ENCODE measurements at regions not wholly inside any gene's neighbourhood (a gene's known extent, or its start where the extent isn't known, plus 50 kb on each side); places are given as distances from the start of the nearest gene placed in this dataset.

DNA sequence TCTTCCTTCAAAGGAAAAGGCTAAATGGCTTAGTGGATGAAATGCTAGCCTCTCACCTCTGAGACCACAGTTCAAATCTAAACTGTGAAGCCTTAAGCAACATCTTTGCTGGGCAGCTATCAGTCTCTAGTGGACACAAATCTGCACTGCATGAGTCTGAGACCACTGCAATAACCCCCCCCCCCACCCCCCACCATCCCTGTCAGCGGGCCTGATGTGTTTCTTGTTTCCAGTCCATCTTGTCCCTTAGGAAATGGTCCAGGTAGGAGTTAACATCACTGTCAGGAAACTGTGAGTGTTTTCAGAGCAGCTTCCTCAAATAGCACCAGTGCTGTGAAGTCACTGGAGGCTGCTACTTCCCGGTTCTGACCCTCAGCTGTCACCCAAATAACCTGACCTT, 140.6 kb upstream of the TMCO5A start:
- no peak overlapping the region for H3K4me3 ChIP-seq (replicated peaks; ENCODE audit: low read depth, low read length)
- TF ChIP-seq, protein P1, sequence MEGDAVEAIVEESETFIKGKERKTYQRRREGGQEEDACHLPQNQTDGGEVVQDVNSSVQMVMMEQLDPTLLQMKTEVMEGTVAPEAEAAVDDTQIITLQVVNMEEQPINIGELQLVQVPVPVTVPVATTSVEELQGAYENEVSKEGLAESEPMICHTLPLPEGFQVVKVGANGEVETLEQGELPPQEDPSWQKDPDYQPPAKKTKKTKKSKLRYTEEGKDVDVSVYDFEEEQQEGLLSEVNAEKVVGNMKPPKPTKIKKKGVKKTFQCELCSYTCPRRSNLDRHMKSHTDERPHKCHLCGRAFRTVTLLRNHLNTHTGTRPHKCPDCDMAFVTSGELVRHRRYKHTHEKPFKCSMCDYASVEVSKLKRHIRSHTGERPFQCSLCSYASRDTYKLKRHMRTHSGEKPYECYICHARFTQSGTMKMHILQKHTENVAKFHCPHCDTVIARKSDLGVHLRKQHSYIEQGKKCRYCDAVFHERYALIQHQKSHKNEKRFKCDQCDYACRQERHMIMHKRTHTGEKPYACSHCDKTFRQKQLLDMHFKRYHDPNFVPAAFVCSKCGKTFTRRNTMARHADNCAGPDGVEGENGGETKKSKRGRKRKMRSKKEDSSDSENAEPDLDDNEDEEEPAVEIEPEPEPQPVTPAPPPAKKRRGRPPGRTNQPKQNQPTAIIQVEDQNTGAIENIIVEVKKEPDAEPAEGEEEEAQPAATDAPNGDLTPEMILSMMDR (IDR thresholded peaks at IDR 0.05; ENCODE audit: low read depth, low read length, missing control alignments) = peak; percentile 18
- DNase-seq (ENCODE audit: extremely low read depth, low read depth) = no peak

DNA sequence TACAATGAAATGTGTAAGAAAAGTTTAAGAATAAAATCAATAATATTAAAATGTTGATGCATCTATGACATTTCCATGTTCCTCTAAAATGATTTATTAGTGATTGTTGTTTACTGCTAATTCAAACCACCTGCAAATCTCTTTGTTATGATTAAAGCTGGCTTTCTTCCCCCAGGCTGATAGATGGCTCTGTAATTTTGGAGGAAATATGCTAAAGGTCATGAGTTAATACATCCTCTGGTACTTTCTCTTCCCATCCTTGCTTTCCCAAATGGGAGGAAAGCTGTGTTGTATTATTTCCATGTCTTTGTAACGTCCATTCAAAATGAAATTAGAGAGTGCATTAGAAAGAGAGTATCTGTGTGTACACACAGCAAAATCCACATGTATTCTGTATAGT, 139.5 kb upstream of the TMCO5A start:
- no peak overlapping the region for H3K4me3 ChIP-seq (replicated peaks; ENCODE audit: low read depth, low read length)
- no peak for DNase-seq (ENCODE audit: extremely low read depth, low read depth)
- TF ChIP-seq, protein P1 (IDR thresholded peaks at IDR 0.05; ENCODE audit: low read depth, low read length, missing control alignments) = no peak

DNA sequence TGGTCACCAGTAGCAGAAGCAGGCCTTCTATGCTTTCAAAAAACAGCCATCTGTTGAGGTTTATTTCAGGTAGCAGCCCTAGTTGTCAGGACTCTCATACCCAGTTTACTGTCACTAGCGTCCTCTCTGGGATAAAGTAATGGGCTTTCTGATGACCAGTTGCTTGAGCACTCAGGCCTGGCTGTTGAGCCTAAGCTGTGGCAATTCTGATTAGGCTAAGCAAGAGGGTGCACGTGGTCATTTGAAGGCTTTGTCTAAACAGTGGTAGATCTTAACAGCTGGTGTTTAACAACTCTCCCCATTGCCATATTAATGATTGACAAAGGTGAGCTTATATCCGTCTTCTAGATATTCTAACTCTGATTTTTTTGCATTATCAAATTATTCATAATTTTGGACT, 132.9 kb upstream of the TMCO5A start:
- H3K4me3 ChIP-seq (replicated peaks; ENCODE audit: low read depth, low read length) = no peak overlapping the region
- no peak for DNase-seq (ENCODE audit: extremely low read depth, low read depth)
- TF ChIP-seq, protein P1 (IDR thresholded peaks at IDR 0.05; ENCODE audit: low read depth, low read length, missing control alignments) = no peak

DNA sequence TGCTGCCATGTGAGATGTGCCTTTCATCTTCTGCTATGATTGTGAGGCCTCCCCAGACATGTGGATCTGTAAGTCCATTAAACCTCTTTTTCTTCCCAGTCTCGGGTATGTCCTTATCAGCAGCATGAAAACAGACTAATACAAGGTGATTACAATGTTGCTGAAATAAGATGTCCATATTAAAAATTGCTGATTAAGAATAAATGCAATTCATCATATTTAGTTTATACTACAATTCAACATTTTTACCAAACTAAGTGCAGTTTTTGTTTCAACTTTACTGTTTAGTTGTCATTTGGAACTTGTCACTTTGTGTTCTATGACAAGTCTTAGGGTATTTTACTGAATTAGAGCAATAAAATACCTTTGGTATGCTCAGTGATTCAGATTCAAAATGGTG, 127.6 kb upstream of the TMCO5A start:
- DNase-seq (ENCODE audit: extremely low read depth, low read depth) = no peak
- no peak overlapping the region for H3K4me3 ChIP-seq (replicated peaks; ENCODE audit: low read depth, low read length)
- TF ChIP-seq, protein P1 (IDR thresholded peaks at IDR 0.05; ENCODE audit: low read depth, low read length, missing control alignments) = no peak

DNA sequence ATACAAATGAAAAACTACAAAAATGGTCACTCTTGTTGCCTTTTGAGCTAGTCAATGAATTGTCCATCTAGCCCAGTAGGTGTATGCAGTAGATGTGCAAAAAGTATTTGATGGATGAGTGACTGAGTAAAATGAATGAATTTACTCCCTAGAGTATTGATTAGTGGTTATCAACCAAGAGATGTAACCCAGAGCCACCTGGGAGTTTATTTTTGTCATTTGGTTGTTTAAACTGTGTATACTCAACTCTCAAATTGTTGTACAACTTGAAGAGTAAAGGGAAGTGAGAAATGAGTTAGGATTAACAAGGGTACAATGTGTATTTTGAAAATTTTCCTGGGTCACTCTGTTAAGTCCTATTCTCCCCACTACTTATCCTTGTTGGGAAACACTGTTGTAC, 124.1 kb upstream of the TMCO5A start:
- TF ChIP-seq, protein P1 (IDR thresholded peaks at IDR 0.05; ENCODE audit: low read depth, low read length, missing control alignments) = no peak
- no peak overlapping the region for H3K4me3 ChIP-seq (replicated peaks; ENCODE audit: low read depth, low read length)
- DNase-seq (ENCODE audit: extremely low read depth, low read depth) = no peak

DNA sequence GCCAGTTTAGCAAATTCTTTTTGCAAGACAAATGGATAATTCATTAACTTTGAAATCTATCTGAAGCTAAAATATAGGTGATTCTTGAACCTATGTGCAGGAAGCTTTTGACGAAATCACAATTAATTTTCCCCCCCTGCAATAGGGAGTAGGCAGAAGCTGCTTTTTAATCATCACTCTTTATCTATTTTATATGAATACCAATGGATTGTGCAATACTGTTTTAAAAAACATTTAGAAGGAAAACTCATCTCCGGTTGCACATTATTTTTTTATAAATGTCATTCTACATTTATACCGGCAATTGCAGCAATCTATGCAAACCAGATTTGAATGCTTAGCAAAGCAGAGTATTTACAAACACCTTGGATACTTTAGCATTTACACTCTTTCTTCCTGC, 121.1 kb upstream of the TMCO5A start:
- H3K4me3 ChIP-seq (replicated peaks; ENCODE audit: low read depth, low read length) = no peak overlapping the region
- TF ChIP-seq, protein P1 (IDR thresholded peaks at IDR 0.05; ENCODE audit: low read depth, low read length, missing control alignments) = no peak
- no peak for DNase-seq (ENCODE audit: extremely low read depth, low read depth)

DNA sequence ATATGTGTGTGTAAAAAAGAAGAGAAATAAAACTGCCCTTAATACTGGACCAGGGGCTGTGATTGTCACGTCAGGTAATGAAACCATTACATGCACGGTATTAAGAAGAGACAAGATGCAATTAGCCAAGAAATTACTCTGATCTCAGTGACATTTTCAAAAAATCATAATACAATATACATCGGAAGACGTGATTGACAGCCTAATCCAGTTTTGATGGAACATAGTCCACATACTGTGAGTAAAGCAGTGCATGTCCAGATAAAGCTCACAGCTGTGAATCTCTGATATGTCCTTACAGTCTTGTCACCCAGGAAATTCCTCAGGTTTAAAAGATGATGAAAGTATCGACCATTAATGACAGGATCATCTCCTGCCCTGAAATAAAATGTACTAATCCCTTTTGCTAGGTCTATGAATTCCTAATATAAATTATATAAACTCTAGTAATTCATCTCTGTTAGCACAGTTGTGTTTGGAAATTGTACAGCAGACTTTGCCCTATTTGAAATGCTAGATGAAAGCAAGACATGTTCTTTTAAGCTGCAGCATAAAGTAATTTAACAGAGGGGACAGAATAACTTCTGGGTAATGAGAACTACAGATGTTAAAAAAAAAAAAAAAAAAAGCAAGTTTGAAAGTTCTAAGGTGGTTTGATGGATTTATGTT, 119.5 kb upstream of the TMCO5A start:
- H3K4me3 ChIP-seq (replicated peaks; ENCODE audit: low read depth, low read length) = no peak overlapping the region
- TF ChIP-seq, protein P1 (IDR thresholded peaks at IDR 0.05; ENCODE audit: low read depth, low read length, missing control alignments) = no peak
- DNase-seq (ENCODE audit: extremely low read depth, low read depth) = no peak
